Stimulated activated CD4-positive, alpha-beta T cell treated with anti-CD3 and anti-CD28 coated beads, Interleukin-1b, Interleukin-23, amount 100 ng/mL, for 1 hour (primary cell): ENCODE measurements at regions not wholly inside any gene's neighbourhood (a gene's known extent, or its start where the extent isn't known, plus 50 kb on each side); places are given as distances from the start of the nearest gene placed in this dataset.
"Not testable (repeated sequence)": the region's sequence is repeated elsewhere in the genome, so short reads cannot be mapped to it uniquely, and the experiment has no call there.

Source experiments
- DNase-seq, 2 donors: peaks; one replicate each; pipeline ENCODE4 v3.0.0-alpha.2; 2020; ENCODE audit warnings: low read depth in 2 of 2

DNA sequence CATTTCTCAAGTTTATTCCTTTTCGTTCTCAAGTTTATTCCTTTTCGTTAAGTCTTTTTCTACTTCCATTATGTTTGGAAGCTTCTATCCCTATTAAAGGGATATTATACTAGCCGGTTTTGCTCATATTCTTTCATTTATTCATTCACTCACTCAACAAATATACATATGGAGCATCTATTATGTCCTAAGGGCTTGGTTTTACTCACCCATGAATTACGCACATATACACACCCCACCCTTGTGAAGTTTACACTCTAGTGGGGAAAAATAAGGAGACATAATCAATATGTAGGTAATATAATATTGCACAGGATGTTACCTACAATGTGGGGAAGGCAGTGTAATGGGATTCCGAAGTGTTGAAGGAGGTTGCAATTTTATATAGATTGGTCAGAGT, 90.5 kb downstream of the ACTL7B start:
- DNase-seq, result no peak

GRCh38 chr9:108762348-108763055, 93.3 kb downstream of the ACTL7B start:
- DNase-seq, result no peak

DNA sequence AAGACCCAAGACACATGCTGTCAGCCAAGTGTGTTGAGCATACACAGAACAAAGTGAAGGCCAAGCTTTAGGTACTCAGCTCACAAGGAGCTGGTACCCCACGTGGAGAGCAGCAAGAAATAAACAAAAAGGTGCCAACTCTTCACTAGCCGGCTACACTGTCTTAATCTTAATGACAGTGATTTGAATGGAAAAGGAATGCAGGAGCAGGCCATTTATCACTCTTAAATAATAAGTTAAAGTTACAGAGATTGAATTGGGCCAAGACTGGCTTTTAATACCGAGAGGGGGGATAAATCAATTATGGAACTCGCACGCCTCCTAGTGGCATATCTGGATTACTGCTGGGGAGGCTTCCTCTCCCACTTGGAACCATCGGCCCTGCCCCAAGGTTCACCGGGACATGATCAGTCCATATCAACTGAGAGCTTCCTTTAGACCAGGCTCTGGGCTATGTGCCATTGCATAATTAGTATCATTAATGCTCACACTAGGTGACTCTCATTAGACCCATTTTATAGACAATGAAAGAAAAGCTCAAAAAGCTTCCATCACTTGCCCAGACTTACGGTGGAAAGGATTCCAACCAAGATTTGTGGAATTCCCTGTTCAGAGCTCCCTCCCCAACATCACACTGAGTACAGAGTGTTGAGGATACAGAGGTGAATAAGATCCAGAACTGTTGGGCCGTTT, 94.0 kb downstream of the ACTL7B start:
- peak in 1 of 2 donors; percentile 5 for DNase-seq

DNA sequence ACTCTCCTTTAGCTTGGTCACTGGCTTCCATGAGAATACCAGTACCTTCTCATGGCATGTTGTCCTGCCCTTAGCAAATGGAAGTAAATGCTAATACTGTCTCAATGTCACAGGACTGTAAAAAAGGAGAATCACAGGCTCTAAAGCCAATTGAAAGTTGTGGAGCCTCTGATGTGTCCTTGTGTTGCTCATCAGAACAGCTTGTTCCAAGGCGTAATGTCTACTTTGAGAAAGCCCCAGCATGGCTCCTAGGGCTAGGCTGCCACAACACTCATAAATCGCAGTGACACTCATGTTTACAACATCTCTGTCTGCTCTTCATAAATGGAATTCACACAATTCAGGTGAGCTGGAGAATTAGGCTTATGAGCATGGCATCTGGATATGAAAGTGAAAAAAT, 94.9 kb downstream of the ACTL7B start:
- no peak for DNase-seq

DNA sequence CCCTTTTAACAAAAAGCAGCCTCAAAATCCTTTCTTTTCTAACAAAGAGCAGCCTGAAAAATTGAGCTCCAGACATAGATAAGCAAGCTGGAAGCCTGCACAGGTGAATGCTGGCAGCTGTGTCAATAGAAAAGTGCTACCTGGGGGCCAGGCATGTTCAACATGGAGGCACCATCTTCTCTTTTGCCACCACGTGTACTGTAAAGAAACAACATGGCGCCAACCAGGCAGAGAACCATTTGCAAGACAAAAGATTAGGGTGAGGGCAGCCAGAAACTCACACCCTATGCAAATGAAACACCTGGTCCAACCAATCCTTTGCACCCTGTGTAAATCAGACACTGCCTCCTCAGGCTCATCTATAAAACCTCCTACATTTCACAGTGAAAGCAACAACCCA, 96.0 kb downstream of the ACTL7B start:
- no peak for DNase-seq

- DNase-seq, result no peak
Observed at GRCh38 chr9:108759399-108759798, 96.4 kb downstream of the ACTL7B start.

DNA sequence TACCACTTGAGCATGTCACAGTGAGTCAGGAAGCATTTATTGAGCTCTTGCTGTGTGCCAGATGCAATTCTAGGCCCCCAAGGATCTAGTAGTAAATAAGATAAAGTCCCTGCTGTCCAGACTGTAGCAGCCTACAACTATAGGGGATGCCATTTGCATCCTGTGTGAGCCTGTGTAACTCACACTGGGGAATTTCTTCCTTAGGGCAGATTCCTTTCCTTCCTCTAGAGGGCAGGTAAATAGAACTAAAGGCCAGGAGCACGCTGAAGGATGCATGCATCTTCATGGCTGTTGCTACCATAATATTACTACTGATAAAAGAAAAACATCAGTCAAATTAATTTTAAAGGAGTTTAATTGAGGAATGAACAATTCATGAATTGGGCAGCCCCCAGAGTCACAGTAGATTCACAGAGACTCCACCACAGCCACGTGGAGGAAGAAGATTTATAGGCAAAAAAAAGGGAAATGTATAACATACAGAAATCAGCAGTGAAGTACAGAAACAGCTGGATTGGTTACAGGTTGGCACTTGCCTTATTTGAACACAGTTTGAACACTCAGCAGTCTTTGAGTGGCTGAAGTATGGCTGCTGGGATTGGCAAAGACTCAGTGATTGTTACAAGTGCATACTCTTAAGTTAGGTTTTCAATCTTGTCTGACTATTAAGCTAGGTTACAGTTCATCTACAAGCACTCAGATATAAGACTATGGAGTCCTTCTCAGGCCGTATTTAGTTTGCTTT, 98.9 kb downstream of the ACTL7B start:
- no peak for DNase-seq

DNA sequence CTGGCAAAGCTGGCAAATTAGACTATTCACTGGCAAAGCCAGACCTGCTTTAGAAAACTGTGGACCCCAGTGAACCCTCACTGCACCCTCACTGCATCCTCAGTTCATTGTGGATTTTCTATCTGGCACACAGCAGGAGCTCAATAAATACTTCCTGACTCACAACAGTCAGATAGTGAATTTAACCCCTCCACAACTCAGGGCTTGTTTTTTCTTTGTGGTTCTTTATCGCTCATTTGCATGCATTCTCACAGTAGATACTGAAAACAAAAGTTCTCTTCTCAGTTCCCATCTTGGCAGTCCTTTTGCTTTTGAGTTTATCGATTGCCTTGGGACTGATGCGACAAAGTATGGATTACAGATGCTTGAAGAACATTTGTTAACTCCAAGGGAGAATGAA, 99.8 kb downstream of the ACTL7B start:
- no peak for DNase-seq

GRCh38 chr9:108751369-108751768, 104.4 kb downstream of the ACTL7B start:
- no peak for DNase-seq

- no peak for DNase-seq
Observed at GRCh38 chr9:108750661-108751215, 105.0 kb downstream of the ACTL7B start.

DNA sequence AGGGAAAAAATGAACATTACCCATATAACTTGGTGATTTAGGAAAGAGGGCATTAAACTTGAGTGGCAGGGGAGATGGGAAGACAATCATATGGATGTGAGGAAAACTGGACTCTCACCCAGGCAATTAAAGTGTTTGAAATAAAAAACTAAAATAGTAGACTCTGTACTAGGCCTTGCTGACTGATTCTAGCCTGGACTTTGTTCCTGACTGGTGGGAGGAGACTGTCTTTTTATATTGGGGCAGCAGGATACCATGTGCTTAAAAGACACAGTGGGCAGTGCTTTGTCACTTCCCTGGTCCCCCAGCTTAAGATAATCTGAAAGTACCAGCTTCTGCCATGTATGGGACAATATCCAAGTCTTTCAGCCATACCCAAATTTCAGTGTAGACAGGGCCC, 107.0 kb downstream of the ACTL7B start:
- DNase-seq, result no peak

DNA sequence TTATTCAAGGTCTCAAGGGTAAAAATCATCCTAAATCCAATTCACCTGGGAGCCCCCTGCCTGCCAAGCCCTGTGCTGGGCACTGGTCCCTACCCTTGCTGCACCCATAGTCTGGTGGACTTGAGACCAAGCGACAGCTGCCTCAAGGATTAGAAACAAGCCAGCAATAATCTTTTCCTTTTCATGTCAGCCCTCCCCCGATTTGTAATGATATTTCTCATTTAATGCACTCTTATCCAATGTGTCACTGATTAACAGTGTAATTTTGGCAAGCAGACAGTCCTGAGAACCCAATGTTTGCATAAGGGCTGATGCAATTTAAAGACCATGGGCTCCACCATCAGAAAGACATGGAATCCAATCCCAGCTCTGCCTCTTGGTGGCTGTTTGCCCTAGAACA, 108.9 kb downstream of the ACTL7B start:
- no peak for DNase-seq

DNA sequence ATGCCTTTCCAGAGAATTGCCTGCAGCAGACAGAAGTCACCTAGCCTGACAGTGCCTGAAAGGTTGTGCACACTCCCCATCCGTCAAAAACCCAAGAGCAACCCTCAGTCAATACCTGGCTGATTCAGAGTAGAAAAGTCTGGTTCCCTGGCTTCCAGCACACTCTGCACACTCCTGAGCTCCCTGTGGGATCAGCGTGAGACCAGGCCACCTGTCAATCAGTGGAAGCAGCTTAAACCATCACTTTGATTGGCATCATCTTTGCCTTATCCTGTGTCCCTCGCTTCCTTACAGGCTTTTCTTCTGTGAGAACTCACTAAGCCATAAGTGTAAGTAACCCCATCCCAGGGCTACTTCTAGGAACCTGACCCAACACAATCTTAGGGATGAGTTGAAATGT, 109.8 kb downstream of the ACTL7B start:
- no peak for DNase-seq

GRCh38 chr9:108744641-108745040, 111.1 kb downstream of the ACTL7B start:
- DNase-seq, result no peak

GRCh38 chr9:108743901-108744371, 111.8 kb downstream of the ACTL7B start:
- DNase-seq, result no peak

DNA sequence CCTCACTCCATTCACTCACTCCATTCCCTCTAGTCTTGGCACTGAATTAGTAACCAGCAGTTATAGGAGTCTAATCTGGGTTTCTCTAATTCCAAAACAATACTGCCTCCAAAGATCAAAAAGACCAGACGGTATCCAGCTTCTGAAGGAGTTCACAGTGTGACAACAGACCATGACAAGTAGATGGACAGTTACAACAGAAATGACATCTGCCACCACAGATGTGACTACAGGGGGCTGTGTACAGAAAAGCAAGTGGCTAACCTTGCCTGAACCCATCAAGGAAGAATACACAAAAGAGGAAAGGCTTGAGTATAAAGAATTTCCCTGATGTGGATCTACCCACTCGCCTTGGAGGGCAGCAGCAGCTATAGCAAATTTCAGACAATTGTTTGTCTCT, 112.4 kb downstream of the ACTL7B start:
- DNase-seq, result no peak

- no peak for DNase-seq
Observed at GRCh38 chr9:108742191-108742590, 113.6 kb downstream of the ACTL7B start.

- not testable (repeated sequence) for DNase-seq
Observed at GRCh38 chr9:108731292-108731691, 124.5 kb downstream of the ACTL7B start.

- DNase-seq, result no peak
Observed at GRCh38 chr9:108727580-108728111, 128.1 kb downstream of the ACTL7B start.

DNA sequence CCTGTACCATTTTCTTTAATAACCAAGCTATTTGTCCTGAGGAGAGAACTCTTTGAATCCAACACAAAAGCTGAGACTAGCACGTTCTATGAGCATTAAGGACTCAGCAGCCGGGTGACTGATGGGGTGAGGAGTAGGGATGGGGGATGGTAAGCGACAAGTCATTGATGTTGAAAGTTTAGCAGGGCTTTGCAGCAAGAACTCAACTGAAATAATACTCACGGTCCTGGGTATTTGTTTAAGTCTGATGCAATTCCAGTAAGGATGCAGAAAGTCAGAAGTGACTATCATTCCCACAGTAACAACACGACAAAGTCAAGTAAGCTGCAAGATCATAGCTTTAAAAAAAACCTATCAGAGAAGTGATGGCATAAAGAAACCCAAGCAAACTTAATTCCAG, 131.1 kb downstream of the ACTL7B start:
- no peak for DNase-seq

DNA sequence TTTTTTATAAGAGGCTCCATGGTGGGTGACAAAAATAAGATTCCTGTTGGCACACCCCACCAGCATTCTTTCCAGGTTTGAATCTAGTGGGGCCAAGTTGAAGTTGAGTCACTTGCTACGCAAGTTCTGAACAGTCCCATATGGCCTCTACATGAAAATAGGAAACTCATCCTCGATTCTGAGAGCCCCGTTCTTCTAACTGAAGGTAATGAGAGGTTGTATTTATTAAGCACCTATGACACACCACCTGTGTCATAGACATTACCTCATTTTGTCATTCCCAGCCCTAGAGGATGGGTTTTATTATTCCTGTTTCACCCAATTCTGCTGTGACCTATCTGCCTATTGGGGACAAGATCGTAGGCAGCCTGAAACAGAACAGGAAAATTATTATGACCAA, 131.7 kb downstream of the ACTL7B start:
- no peak for DNase-seq

DNA sequence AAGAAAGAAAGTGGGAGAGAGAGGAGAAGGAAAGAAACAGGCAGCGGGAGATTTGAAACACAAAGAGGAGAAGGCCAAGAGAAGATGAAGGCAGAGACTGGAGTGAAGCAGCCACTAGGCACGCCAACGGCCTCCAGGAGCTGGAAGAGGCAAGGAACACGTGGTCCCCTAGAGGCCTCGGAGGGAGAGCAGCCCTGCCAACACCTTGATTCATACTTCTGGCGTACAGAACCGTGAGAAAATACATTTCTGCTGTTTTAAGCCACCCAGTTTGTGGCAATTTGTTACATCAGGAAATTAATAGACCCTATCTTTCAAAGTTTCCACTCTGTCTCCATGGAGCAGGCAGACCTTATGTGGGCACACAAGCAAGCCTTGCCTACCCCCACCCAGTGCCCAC, 133.4 kb downstream of the ACTL7B start:
- DNase-seq, result no peak
